HL-60/S4 treated with phorbol 12-myristate 13-acetate at 8.2 ng/mL for 4 days and 3 days (cell line): ENCODE measurements at regions not wholly inside any gene's neighbourhood (a gene's known extent, or its start where the extent isn't known, plus 50 kb on each side); places are given as distances from the start of the nearest gene placed in this dataset.

ENCODE experiments used
- in situ Hi-C: fragments of 300-500 bp; cut with MboI; formaldehyde crosslinking; loops from 2 replicates; pipeline ENCODE4 v1.15.0; 2022; ENCODE audit warnings: low sequenced_read_pairs

GRCh38 chr2:65802298-65802942, 370.0 kb upstream of the SPRED2 start:
- in situ Hi-C loops = no loop called here

DNA sequence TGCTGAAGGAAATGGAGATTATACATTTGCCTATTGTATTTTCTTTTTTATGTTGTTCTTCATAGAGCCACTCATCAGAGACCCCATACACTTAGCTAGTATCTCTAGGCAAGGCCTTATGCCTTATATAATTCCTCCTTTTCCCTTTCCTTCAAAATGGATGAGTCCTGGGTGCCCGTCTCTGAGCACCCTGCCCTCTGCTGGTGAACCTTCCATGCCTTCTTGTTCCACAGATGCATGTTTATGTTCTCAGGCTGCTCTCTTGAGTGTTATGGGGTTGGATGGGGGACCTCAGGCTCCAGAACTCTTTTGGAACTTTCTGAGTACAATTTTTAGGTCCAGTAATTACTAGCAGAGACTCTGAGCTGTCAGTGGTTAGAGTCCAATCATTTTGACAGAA, 368.6 kb upstream of the SPRED2 start:
- in situ Hi-C loops = no loop called here

GRCh38 chr2:65799141-65799854, 366.9 kb upstream of the SPRED2 start:
- in situ Hi-C loops = no loop called here

- in situ Hi-C loops = no loop called here
Observed at GRCh38 chr2:65798641-65799040, 366.2 kb upstream of the SPRED2 start.

- in situ Hi-C loops = no loop called here
Observed at GRCh38 chr2:65794994-65795393, 362.6 kb upstream of the SPRED2 start.

GRCh38 chr2:65791404-65791975, 359.1 kb upstream of the SPRED2 start:
- in situ Hi-C loops = no loop called here

DNA sequence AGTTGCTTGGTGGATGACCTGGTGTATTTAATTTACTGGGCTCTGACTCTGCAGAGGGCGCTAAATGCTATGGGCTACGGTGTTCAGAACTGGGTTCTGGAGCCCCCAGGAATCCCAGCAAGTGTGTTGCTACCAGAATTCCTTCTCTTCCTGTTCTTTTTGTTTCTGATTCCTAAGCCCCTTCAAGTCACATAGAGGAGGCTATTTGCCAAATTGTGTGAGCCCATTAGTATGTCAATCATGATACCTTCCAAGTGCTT, 358.2 kb upstream of the SPRED2 start:
- in situ Hi-C loops = no loop called here

- in situ Hi-C loops = no loop called here
Observed at GRCh38 chr2:65789923-65790675, 357.7 kb upstream of the SPRED2 start.

DNA sequence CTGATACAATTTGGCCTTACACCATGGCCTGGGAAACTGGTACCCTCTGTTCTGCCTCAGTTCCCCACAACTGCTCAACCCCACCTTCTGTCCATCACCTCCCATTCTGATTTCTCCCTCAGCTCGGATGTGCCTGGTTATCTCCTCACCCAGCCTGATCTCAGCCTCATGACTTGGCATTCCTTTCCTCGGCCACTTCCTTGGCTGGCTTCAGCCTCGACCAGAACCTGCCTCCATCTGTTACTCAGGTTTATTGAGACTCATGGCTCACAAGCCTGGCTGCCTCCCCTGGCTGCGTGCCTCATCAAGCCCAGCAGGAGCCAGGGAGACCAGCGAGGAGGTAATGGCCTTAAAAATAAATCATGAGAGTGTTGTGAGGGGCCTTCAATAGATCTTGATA, 356.2 kb upstream of the SPRED2 start:
- in situ Hi-C loops = no loop called here

GRCh38 chr2:65786765-65787164, 354.4 kb upstream of the SPRED2 start:
- in situ Hi-C loops = no loop called here

GRCh38 chr2:65786007-65786717, 353.8 kb upstream of the SPRED2 start:
- in situ Hi-C loops = no loop called here

DNA sequence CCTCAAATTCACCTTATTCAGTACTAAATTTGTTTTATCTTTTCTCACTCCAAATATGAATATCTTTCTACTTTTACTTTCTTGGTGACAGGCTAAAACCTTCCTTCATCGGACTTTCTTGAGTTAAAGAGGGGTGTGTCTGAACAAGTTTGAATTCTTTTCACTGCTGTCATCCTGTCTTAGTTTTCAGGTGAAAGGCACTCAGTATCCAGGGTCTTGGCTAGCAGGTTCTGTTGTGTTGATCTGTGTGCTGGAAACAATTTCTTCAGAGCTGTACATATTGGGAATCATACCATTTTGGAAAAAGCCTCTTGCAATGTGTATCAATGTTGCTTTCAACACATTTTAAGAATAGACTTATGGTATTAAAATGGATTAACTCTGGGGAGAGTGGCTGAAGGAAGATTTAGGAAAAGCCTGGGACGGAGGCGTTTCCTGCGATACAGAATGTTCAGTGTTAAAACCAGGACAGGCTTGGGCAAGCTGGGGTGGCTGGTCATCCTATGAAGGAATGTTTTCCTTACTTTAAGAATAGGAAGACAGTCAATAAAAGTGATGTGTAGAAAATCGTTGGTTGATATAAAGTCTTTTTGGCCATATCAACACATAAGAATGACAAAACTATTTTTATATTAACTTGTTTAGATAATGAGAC, 350.7 kb upstream of the SPRED2 start:
- in situ Hi-C loops = no loop called here

DNA sequence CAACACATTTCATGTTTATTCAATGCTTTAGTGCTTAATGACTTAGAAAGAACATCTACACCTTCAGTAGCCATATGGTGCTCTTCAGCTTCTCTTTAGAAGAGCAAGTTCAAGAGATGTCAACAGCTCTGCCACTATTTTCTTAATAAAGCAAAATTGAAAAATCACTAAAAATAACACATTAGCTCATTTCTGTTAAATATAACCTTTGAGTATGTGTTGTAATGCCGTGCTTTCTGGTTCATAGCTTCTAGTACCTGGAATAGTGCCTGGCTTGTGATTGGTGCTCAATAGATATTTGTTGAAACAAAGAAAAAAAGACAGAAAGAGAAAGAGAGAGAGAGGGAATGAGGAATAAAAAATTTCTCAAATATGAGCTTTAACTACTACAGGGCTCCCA, 349.8 kb upstream of the SPRED2 start:
- in situ Hi-C loops = no loop called here

- in situ Hi-C loops = no loop called here
Observed at GRCh38 chr2:65781756-65782155, 349.4 kb upstream of the SPRED2 start.

- in situ Hi-C loops = no loop called here
Observed at GRCh38 chr2:65779021-65779420, 346.6 kb upstream of the SPRED2 start.

GRCh38 chr2:65778137-65778536, 345.7 kb upstream of the SPRED2 start:
- in situ Hi-C loops = no loop called here

DNA sequence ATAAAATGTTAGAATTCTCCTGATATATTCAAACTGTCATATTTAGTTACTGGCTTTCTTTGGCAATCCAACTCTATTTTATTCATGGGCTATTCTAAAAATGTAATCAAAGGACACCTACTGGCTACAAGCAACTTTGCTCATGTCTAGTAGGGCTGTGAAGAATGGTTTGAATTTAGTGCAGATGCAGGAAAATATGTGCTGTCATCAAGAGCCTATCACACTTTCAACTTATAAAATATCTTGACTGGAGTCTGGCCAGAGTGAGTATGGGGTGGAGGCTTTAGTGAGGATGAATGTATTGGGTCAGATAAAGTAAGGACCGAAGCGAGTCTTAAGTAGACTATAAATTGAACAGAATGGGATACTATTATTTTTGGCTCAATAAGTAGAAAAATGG, 343.4 kb upstream of the SPRED2 start:
- in situ Hi-C loops = no loop called here

GRCh38 chr2:65767946-65768345, 335.5 kb upstream of the SPRED2 start:
- in situ Hi-C loops = no loop called here

DNA sequence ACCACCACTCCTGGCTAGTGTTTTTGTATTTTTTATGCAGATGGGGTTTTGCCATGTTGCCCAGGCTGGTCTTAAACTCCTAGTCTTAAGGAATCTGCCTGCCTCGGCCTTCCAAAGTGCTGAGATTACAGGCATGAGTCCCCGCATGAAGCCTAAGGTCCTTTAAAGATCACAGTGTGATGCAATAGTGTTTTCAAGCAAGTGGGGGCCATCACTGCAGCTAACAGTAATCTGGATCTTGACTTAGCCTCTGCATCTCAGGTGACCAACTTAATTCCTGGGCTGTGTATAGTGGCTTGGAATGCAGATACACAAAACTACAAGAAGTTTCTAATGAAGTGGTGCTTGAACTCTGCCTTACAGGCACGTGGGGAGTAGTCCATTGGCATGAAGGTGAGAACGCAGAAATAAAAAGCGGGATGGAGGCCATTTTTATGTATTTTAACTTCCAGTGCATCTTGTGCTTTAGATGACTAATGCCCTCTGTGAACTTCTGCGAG, 334.4 kb upstream of the SPRED2 start:
- in situ Hi-C loops = no loop called here

- in situ Hi-C loops = no loop called here
Observed at GRCh38 chr2:65765376-65765775, 333.0 kb upstream of the SPRED2 start.

- in situ Hi-C loops = no loop called here
Observed at GRCh38 chr2:65762068-65762467, 329.7 kb upstream of the SPRED2 start.
